ENCODE measurements at regions not wholly inside any gene's neighbourhood (a gene's known extent, or its start where the extent isn't known, plus 50 kb on each side); places are given as distances from the start of the nearest gene placed in this dataset.
"Not testable (repeated sequence)": the region's sequence is repeated elsewhere in the genome, so short reads cannot be mapped to it uniquely, and the experiment has no call there.

DNA sequence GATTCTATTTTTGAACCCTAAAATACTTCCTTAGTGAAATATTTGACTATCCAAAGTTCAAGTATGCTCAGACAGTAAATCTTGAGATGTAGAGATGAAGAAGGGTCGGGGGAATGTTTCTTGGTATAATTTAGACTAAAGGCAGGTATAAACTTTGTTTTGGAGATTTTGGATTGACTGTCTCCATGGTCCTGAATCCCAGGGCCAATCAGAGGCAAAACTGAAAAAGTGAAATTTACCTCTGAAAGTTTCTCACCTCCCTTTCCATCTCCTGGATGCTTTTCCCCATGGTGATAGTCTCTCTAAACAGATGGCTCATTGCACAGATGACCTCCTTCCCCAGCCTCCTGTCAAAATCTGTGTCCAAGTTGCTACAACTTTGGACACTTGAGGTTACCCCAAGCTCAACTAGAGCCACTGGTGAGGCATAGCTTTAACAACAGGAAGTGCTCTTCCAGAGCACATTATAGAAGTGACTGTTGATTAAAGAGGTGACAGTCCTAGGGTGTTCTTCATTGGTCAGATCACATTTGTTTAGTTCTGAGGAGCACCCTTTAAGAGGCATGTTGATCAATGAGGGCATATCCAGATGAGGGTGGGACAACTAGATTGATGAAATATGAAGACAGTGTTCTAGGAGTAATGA is 128.4 kb downstream of the AKAP11 start:
- no peak for DNase-seq

DNA sequence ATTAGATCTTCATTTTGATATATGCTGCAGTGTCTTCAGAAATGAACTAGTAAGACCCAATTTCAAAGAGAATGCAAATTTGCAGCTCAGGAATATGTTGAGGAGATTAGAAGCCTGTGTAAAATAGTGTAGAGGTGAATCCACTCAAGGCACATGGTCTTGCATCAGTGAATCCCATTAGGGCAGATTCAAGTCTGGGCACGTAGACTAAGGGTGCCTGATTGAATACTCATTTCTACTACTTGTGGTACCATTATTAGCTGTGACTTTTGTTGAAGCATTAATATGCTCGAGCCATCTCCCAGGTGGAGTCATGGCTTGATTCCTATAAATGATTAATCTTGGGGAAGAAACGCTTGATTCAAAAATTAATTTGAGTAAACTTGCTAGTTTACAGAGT is 129.4 kb downstream of the AKAP11 start:
- DNase-seq, result no peak

DNA sequence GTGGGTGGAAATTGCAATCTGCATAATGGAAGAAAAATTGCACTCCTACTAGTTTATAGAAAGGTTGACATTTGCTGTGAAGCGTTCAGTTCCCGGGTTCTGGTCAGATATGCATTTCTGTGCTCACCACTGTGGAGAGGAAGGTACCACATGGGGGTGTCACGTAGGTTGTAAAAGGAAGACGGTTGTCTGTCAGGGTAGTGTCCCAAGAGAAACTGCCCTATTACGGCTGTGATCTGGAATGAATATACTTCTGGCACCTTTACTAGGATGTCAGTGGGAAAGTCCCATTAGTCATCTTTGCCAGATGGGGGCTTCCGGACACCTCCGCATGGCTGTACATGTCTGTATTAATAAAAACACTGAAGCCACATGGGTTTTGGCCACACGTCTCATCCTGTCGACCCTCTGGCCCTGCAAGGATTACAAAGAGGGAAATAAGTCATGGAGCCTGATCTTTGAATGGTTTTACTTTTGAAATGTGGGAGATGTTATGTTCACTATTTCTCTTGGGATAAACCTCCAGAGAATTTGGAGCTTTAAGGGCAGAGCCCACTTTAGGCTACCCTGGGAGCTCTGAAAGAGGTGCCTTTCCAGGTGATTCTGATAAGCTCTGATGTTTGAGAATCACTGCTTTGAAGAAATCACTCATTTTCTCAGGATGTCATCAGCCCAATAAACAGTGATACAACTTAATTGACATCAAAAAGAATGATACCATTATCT is 133.9 kb downstream of the AKAP11 start:
- DNase-seq, result peak; percentile 52

DNA sequence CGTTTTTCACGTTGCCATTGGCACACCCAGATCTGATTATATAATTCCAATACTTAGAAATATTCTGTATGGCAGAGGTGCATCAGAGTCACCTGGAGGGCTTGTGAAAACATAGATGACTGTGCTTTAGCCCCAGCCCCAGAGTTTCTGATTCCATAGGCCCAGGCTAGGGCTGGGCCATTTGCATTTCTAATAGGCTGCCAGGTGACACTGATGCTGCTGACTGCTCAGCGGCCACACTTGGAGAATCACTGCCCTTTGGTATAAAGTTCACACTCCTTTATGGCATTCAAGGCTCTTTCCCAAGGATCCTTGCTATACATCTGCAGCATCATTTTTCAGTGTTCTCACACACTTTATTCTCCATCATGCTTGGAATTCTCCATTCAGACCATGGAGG is 137.1 kb downstream of the AKAP11 start:
- DNase-seq, result no peak

DNA sequence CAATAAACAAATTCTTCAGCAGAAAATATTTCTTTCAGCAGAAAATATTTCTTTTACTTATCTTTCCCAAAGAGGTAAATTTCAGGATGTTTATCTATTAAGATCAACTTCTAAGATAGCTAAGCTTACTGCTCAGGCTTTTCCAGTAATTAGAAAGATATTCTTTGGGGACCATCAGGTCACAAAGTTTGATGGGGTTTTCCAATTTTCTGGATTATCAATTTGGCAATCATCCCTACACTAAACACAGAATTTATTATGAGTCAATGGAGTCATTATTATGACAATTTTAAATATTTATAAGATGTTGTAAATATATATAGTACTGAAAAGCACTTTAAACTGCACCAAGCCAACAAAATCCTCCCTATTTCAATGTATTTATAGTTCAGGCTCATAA is 137.6 kb downstream of the AKAP11 start:
- no peak for DNase-seq

DNA sequence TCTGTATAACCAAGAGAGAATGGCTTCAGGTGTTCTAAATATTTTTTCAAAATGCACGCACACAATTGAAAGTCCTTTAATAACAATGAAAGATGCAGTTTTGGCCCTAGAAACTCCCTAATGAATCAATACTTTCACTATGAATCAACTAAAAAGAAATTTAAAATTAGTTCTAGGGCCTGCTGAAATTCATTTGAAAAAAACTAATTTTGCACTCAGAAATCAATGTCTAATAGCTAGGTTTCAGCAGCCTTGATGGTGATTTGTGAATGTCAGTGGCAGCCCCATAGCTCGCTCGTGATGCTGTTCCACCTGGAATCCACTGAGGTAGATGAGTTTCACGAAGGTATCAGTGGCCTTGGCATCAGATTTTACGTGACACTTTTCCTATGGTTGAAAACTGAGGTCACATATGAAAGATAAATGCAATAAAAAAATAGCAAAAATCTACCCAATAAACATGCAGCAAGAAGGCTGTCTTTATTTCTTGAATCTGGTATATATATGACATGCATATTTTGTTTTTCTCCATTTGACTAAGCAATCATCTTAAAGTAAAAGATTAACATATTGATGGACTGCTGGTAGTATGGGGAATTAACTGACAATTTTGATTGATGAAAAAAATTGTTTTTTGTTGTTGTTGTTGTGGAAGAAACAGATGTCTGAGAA is 141.0 kb downstream of the AKAP11 start:
- DNase-seq, result no peak

DNA sequence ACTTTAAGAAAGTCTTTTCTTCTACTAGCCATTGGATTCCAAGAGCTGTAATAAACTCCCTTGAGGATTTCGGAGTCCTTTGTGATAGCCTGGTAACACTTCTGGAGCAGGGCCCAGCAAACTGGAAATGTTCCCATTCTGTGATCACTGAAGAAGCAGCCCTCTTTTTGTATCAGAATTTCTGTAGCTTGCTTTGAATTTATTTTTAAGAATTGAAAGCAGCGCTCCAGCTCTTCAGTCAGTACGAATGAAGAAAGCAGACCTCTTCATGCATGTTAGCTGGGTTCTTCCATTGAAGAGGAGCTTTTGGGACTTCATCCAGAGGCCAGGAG is 141.5 kb downstream of the AKAP11 start:
- DNase-seq, result no peak

DNA sequence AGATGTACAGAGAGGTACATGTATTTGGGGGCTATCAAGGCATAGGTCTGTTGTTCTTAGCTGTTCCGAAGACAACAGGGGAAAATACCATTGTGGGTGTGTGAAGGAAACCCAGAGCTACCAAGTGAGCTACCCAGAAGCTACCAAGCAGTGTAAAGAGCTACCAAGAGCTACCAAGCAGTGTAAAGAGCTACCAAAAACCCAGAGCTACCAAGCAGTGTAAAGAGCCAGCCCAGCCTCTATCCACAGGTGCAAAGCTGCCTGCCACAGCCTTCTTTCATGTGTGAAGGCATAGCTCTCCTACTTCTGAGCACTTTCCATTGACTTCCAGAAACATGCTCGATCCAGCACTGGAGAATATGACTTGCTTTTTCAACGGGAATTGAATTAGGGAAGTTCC is 145.7 kb downstream of the AKAP11 start:
- DNase-seq, result no peak

DNA sequence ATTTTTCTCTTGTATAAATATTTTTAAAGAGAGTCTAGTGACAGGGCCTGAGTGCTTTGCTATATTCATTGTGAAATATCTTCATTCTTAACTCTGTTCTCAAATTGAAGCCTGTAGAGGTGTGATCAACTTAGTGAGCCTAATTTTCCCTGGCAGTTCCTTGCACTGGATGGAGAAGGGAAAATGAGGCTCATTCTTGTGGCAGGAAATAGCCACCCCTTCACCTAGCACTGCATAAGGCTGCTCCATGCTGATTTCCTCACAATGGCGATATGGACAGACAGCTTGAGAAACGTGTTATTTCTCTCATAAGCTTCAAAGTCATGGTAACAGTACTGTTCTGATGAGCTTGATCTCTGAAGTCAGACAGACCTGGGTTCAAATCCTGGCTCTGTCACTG is 146.2 kb downstream of the AKAP11 start:
- no peak for DNase-seq

DNA sequence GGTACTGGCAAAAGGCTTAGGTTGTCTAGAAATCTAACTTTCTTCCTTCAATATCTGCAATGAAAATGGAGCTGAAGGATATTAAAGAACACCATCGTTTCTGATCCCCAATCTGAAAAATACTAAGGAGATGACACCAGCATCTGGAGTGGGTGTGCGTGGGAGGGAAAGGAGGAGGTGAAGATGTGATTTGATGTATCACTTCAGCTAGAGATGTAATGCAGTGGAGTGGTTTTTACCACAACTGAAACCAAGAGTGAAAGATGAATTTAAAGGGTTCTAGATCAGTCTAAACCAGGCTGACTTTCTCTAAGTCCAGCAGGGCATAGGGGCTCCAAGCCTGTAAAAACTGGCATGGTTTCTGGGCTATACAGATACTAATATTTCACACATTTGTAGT is 148.4 kb downstream of the AKAP11 start:
- no peak for DNase-seq

DNA sequence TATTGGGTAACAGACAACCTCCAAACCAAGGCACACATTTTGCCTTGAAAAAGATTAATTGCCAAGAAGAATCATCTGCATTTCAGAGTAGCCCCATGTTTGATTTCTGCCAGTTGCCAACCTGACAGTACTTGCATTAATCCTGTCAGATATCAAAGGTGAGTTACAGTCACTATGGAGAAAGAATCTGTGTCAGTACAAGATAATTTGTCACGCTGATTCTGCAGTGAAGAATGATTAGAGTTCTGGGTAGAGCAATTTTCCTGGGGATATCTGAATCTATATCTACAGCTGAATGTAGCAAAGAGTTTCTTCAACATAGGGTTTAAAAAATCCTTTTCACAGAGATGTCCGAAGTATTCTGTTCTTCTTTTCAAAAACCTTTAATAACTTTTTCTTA is 150.7 kb downstream of the AKAP11 start:
- no peak for DNase-seq

DNA sequence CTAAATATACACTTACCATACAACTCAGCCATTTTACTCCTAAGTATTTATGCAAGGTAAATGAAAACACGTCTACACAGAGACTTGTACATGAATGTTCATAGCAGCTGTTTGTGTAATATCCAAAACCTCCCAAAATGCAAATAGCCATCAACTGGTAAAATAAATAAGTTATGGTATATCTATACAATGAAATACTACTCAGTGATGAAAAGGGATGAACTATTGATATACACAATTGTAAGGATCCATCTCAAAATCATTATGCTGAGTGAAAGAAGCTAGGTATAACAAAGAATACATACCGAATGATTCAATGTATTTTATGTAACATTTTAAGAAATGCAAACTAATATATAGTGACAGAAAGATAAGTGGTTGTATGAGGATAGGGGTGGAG is 149.8 kb upstream of the TNFSF11 start:
- DNase-seq, result no peak

DNA sequence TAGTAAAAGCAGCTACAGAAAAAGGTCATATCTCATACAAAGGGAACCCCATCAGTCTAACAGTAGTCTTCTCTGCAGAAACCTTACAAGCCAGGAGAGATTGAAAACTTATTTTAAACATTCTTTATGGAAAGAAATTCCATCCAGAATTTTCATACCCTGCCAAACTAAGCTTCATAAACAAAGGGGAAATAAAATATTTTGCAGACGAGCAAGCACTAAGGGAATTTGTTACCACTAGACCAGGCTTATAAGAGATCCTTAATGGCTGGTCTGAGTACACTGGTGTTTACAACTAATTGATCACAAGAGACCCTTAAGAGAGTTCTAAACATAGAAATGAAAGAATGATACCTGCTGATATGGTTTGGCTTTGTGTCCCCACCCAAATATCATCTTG is 128.6 kb upstream of the TNFSF11 start:
- no peak for DNase-seq

DNA sequence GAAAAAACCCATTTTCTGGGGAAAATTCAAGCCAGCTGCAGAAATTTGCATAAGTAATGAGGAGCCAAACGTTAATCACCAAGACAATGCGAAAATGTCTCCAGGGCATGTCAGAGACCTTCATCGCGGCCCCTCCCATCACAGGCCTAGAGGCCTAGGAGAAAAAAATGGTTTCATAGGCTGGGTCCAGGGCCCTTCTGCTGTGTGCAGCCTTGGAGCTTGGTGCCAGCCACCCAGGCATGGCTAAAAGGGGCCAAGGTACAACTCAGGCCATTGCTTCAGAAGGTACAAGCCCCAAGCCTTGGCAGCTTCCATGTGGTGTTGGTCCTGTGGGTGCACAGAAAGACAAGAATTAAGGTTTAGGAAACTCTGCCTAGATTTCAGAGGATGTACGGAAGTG is 127.4 kb upstream of the TNFSF11 start:
- DNase-seq, result not testable (repeated sequence)

DNA sequence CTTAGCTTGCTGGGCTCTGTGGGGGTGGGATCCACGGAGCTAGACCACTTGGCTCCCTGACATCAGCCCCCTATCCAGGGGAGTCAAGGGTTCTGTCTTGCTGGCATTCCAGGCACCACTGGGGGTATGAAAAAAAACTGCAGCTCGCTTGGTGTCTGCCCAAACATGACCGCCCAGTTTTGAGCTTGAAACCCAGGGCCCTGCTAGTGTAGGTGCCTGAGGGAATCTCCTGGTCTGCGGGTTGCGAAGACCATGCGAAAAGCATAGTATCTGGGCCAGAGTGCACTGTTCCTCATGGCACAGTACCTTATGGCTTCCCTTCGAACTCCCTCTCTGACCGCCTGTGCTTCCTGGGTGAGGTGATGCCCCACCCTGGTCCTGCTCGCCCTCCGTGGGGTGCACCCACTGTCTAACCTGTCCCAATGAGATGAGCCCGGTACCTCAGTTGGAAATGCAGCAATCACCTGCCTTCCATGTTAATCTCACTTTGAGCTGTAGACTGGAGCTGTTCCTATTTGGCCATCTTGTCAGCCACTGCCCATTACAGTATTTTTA is 120.8 kb upstream of the TNFSF11 start:
- no peak for DNase-seq

DNA sequence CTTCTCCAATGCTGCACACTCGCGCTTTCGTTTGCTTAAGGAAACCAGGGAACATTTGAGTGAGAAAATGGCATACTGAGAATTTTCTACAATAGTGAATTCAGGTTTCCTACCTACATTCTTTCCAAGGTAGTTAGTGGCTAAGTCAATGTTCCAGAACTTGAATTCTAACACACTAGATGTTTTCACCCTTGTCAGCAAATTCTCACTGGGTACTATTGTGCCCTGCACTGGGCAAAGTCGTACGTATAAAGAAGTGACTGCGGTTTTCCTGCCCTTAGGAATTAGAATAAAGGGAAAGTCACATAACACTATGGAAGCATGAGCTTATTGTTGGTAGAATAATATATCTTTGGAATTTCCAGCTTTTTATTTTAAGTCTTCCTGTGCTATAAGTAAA is 119.2 kb upstream of the TNFSF11 start:
- no peak for DNase-seq

DNA sequence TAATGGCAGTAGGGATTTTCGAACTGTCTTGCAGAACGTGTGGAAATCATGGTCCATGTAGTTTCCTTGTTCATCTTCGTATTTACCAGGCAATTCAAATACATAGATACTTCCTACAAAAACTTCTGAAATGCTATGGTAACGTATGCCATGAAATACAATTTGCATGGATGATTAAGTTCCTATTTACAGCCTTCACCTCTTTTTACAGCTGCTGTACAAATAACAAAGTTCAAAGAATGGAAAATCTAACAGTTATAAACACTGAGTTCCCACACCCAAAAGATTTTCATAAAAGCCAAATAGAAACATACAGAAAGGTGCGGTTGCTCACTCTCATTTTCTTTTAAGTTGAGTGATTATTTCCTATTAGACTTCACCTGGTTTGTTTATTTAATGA is 115.8 kb upstream of the TNFSF11 start:
- DNase-seq, result no peak

DNA sequence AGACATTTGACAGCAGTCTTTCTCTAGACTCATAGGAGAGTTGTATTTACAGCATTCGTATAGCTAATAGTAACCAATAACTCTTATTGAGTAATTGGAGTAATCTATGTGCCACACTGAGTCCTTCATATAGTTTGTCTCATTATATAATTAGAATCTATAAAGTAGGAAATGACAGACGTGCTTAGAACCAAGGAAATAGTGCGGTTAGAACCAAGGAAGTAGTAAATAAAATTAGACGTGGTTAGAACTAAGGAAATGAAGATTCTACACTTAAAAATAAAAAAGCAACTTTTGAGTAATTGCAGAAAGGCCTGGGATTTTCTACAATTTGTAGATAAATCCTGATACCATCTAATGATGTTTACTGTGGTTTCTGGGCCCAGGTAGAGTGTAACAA is 107.8 kb upstream of the TNFSF11 start:
- DNase-seq, result no peak

DNA sequence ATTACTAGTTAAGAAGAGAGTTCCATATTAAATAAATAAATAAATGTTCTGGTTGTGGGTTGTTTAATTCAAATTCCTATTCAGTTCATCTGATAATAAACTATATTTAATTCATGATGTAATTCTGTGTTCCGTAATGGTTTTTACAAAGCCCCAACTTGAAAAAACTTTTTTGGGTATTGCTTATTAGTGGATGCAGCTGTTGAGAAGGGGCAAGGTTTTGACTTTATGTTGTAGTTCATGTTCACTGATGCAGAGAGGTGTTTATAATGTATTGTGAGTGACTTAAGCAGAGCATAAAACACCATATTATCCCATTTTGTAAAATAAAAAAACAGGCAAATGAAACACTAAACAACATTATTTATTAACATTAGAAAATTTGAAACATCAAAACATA is 107.3 kb upstream of the TNFSF11 start:
- no peak for DNase-seq

DNA sequence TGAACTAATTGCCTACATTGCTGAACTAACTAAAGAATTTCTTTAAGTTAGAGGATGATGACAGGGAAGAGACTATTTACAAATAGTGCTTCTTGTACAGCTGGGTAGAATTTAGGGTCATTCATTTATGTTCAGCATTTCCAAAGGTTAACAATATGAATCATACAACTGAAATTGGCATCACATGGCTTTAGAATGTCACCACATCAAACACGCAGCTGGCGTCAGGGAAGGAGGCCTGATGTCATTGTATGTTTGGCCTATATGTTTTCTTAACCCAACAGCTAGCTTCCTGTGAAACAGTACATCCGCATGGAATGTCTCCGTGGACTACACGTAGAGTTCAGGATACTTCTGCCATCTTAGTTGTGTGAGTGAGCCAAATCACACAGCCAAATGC is 99.0 kb upstream of the TNFSF11 start:
- DNase-seq, result peak; percentile 50

DNA sequence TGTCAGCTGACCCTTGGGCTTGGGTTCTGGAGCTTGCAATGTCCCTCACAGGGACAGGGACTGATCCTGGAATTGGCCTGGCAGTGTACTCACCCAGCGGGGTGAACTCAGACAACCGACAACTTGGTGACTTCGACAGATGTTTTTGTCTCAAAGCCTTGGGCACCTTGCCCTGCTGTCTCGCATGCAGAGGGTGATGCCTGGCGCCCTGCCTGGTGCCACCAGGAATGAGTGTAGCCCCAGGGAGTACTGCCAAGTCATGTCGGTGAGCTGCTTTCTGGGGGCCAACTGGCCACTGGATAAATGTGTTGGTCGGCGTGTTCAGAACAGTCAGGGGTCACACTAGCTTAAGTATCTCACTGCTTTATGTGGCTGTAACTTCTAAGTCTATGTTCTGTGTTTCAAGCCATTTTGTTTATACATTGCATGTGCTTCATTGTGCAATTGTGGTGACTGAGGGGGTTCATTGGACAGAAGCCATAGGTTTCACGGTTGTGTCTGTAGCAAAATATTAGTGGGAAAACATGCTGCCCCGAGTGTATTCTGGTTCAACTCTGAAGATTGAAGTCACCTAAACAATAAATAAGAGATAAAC is 96.3 kb upstream of the TNFSF11 start:
- DNase-seq, result no peak

DNA sequence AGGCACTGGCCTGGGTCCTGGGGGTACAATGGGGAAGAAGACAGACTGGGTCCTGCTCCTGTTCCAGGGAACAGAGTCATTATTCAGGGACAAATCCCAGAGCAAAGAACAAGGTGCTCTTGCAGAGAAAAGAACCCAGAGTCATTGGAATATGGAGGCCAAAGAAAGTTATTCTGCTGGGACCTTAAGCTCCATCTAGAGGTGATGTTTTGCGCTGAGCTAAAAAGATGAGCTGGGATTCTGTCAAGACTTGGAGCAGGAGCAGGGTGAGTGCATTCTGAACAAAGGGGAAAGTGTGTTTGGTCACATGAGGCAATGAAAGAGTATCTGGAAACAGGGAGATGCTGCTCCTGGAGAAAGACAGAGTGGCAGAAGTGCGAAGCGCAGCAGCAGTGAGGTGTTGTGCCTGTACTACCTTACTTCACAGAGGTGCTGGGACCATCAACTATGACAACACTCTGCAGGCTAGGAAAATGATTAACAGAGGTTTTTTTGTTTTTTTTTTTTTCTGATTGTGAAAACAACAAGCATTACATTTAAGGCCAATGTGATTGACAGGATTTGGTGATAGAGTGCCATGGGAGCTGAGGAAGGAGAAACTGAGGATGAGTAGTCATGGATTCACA is 95.3 kb upstream of the TNFSF11 start:
- DNase-seq, result peak; percentile 21

DNA sequence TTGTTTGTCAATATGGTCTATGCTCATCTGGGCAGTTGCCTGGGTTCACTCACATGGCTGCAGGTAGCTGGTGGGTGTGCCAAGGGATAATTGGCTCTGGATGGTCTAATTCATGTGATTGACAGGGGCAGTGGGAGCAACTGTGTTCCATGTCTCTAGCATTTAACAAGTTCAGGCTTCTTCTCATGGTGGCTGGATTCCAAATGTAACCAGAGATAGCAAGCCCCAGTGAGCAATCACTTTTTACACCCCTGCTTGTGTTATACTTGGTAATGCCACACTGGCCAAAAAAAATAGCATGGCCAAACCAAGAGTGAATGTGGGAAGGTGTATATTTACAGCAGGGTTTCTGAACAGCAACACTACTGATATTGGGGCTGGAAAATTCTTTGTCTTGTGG is 89.6 kb upstream of the TNFSF11 start:
- no peak for DNase-seq
